OCI-LY7 (cell line): ENCODE measurements at regions not wholly inside any gene's neighbourhood (a gene's known extent, or its start where the extent isn't known, plus 50 kb on each side); places are given as distances from the start of the nearest gene placed in this dataset.

Source experiments
- EZH2phosphoT487 ChIP-seq: fragments of 200-600 bp; sonication (generic); IDR thresholded peaks from 2 replicates; pipeline ENCODE4 v1.6.1; 2018; ENCODE audit warnings: low read depth, borderline replicate concordance, mild to moderate bottlenecking, mixed run types, antibody characterized with exemption, low read length, moderate library complexity, mixed read lengths
- TF ChIP-seq, protein P1 (sequence below): fragments of 200-600 bp; sonication (generic); conservative IDR thresholded peaks from 2 replicates; pipeline ENCODE4 v1.5.1; 2014; ENCODE audit warnings: mild to moderate bottlenecking, antibody characterized with exemption, low read length, moderate library complexity, mixed read lengths

DNA sequence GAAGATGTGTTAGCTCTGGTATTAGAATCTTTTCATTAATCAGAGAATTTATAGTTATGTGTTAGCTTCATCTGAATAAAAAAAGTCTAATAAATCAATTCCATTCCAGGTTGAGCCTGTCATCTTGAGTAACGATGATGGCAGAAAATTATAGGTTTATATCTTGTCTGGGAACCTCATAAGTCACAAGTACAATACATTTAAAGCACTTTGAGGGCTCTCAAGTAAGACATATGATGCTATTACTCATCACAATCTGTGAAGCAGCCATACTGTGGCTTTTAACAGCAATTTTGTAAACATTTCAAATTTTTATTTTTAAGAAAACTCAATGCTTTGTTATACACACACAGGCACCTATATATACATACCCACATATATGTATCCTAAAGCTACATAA is 484.1 kb upstream of the VRK2 start:
- TF ChIP-seq, protein P1, sequence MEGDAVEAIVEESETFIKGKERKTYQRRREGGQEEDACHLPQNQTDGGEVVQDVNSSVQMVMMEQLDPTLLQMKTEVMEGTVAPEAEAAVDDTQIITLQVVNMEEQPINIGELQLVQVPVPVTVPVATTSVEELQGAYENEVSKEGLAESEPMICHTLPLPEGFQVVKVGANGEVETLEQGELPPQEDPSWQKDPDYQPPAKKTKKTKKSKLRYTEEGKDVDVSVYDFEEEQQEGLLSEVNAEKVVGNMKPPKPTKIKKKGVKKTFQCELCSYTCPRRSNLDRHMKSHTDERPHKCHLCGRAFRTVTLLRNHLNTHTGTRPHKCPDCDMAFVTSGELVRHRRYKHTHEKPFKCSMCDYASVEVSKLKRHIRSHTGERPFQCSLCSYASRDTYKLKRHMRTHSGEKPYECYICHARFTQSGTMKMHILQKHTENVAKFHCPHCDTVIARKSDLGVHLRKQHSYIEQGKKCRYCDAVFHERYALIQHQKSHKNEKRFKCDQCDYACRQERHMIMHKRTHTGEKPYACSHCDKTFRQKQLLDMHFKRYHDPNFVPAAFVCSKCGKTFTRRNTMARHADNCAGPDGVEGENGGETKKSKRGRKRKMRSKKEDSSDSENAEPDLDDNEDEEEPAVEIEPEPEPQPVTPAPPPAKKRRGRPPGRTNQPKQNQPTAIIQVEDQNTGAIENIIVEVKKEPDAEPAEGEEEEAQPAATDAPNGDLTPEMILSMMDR = no peak
- TF ChIP-seq EZH2phosphoT487 = no peak
